ENCODE measurements at regions not wholly inside any gene's neighbourhood (a gene's known extent, or its start where the extent isn't known, plus 50 kb on each side); places are given as distances from the start of the nearest gene placed in this dataset.

DNA sequence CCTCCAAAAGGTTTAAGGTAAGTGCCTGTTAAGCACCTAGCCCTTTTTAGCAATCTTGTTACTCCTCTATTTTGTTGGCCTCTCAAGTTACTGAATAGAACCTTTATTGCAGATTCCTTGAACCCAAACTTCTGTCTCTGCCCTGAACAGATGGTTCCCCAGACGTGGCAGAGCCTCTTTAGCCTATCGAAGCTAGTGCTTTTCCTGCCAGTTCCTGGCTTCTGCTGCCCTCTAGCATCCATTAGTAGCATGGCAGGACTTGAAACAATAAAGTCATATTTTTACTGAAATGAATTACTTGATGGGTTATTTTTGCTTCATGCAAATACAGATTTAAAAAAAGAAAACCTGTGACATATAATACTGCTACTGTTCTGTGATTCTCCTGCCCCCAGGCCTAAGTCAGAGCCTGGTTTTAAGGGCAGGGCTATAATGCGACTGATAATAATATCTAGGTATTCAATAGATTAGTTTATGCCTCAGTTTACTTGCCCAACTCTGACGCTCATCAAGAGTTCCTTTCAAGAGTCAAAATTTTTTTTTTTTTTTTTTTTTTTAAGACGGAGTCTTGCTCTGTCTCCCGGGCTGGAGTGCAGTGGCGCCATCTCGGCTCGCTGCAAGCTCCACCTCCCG is 84.3 kb upstream of the PHF14 start:
- Histone ChIP-seq H3K9me2 (ENCODE audit: low read depth, low read length) (no peaks in the 10 kb centered on the region), H3K4me1 (ENCODE audit: insufficient read depth, low read length, severe bottlenecking) (no peaks in the 10 kb centered on the region), H3K27ac (ENCODE audit: low read depth, low read length, poor library complexity, severe bottlenecking) (no peak overlapping the region), H2AFZ (ENCODE audit: low read length) (no peak overlapping the region), H3K36me3 (ENCODE audit: insufficient read depth, low read length) (no peaks in the 10 kb centered on the region), H4K20me1 (ENCODE audit: insufficient read depth, low read length) (no peaks in the 10 kb centered on the region), H3K9ac (ENCODE audit: low read length) (no peak overlapping the region), H3K27me3 (ENCODE audit: insufficient read depth, low read length) (no peaks in the 10 kb centered on the region), H3K9me3 (ENCODE audit: low read length) (no peaks in the 10 kb centered on the region), H3K79me2 (ENCODE audit: insufficient read depth, low read length) (no peaks in the 10 kb centered on the region), H3K4me3 (ENCODE audit: low read depth, low read length, poor library complexity, severe bottlenecking) (no peak overlapping the region), H3F3A (ENCODE audit: insufficient read depth, low read length) (no peaks in the 10 kb centered on the region), H3K4me2 (ENCODE audit: low read length) (no peak overlapping the region)
- TF ChIP-seq, protein P1, sequence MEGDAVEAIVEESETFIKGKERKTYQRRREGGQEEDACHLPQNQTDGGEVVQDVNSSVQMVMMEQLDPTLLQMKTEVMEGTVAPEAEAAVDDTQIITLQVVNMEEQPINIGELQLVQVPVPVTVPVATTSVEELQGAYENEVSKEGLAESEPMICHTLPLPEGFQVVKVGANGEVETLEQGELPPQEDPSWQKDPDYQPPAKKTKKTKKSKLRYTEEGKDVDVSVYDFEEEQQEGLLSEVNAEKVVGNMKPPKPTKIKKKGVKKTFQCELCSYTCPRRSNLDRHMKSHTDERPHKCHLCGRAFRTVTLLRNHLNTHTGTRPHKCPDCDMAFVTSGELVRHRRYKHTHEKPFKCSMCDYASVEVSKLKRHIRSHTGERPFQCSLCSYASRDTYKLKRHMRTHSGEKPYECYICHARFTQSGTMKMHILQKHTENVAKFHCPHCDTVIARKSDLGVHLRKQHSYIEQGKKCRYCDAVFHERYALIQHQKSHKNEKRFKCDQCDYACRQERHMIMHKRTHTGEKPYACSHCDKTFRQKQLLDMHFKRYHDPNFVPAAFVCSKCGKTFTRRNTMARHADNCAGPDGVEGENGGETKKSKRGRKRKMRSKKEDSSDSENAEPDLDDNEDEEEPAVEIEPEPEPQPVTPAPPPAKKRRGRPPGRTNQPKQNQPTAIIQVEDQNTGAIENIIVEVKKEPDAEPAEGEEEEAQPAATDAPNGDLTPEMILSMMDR (IDR thresholded peaks at IDR 0.05; ENCODE audit: low read length), result peak; percentile 92
- no peak for TF ChIP-seq EZH2 (IDR thresholded peaks at IDR 0.05; ENCODE audit: borderline replicate concordance, low read length)

GRCh38 chr7:10908600-10908999 is 65.1 kb upstream of the PHF14 start:
- Histone ChIP-seq H3K9me3 (ENCODE audit: low read length) (peaks cover 5% of the 10 kb centered on the region; the same call in 1 of the 2 replicates), H3K9ac (ENCODE audit: low read length) (no peak overlapping the region), H3K4me3 (ENCODE audit: low read depth, low read length, poor library complexity, severe bottlenecking) (no peak overlapping the region), H3K36me3 (ENCODE audit: insufficient read depth, low read length) (no peaks in the 10 kb centered on the region), H3K4me1 (ENCODE audit: insufficient read depth, low read length, severe bottlenecking) (no peaks in the 10 kb centered on the region), H3K4me2 (ENCODE audit: low read length) (no peak overlapping the region), H4K20me1 (ENCODE audit: insufficient read depth, low read length) (no peaks in the 10 kb centered on the region), H3F3A (ENCODE audit: insufficient read depth, low read length) (no peaks in the 10 kb centered on the region), H3K79me2 (ENCODE audit: insufficient read depth, low read length) (no peaks in the 10 kb centered on the region), H3K27me3 (ENCODE audit: insufficient read depth, low read length) (no peaks in the 10 kb centered on the region), H3K27ac (ENCODE audit: low read depth, low read length, poor library complexity, severe bottlenecking) (no peak overlapping the region), H3K9me2 (ENCODE audit: low read depth, low read length) (no peaks in the 10 kb centered on the region), H2AFZ (ENCODE audit: low read length) (no peak overlapping the region)
- TF ChIP-seq, protein P1 (IDR thresholded peaks at IDR 0.05; ENCODE audit: low read length), result no peak
- no peak for TF ChIP-seq EZH2 (IDR thresholded peaks at IDR 0.05; ENCODE audit: borderline replicate concordance, low read length)

DNA sequence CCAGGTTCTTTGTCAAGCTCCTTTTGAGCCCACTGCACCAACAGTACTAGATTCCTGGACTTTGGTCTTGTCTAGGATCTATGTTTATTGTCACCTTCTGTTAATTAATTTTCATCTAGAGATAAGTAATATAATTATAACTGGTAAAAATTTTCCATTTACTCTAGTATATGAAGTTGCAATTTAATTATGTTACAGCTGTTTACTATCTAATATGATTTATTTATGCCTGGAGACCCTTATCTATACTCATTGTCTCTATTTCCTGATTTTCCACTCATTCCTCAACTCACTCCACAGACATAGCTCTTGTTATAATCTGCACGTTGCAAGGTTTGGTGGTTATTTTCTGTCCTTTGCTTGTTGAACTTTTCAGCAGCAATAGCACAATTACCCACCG is 63.2 kb upstream of the PHF14 start:
- Histone ChIP-seq H3K79me2 (ENCODE audit: insufficient read depth, low read length) (no peaks in the 10 kb centered on the region), H3K4me2 (ENCODE audit: low read length) (no peak overlapping the region), H3K27ac (ENCODE audit: low read depth, low read length, poor library complexity, severe bottlenecking) (no peak overlapping the region), H3K9ac (ENCODE audit: low read length) (no peak overlapping the region), H3K9me2 (ENCODE audit: low read depth, low read length) (no peaks in the 10 kb centered on the region), H3K27me3 (ENCODE audit: insufficient read depth, low read length) (no peaks in the 10 kb centered on the region), H3K4me1 (ENCODE audit: insufficient read depth, low read length, severe bottlenecking) (no peaks in the 10 kb centered on the region), H3K4me3 (ENCODE audit: low read depth, low read length, poor library complexity, severe bottlenecking) (no peak overlapping the region), H2AFZ (ENCODE audit: low read length) (no peak overlapping the region), H3K9me3 (ENCODE audit: low read length) (peaks cover 5% of the 10 kb centered on the region; the same call in 1 of the 2 replicates), H4K20me1 (ENCODE audit: insufficient read depth, low read length) (no peaks in the 10 kb centered on the region), H3K36me3 (ENCODE audit: insufficient read depth, low read length) (no peaks in the 10 kb centered on the region), H3F3A (ENCODE audit: insufficient read depth, low read length) (no peaks in the 10 kb centered on the region)
- TF ChIP-seq EZH2 (IDR thresholded peaks at IDR 0.05; ENCODE audit: borderline replicate concordance, low read length), result no peak
- TF ChIP-seq, protein P1 (IDR thresholded peaks at IDR 0.05; ENCODE audit: low read length), result no peak

Measured in OCI-LY1 (cell line).